Activated CD4-positive, alpha-beta T cell treated with anti-CD3 and anti-CD28 coated beads for 36 hours (primary cell): ENCODE measurements at regions not wholly inside any gene's neighbourhood (a gene's known extent, or its start where the extent isn't known, plus 50 kb on each side); places are given as distances from the start of the nearest gene placed in this dataset.

Experiments
- ATAC-seq: fragments of 200-7000 bp; cut with Tn5 transposase; one replicate; pipeline ENCODE4 v1.10.0; 2021; ENCODE audit warnings: mild to moderate bottlenecking, moderate library complexity
- CTCF ChIA-PET: fragments of 350-600 bp; sonication (Branson Sonifier 250); formaldehyde crosslinking; loops from one replicate; lab custom pipeline; 2021; ENCODE audit warnings: antibody characterized with exemption; lab: Charles Lee
- POLR2A ChIA-PET: fragments of 350-600 bp; sonication (Branson Sonifier 250); formaldehyde crosslinking; loops from one replicate; lab custom pipeline; 2021; ENCODE audit warnings: antibody characterized with exemption, inconsistent platforms; lab: Charles Lee
- DNase-seq: peaks from one replicate; pipeline ENCODE4 v3.0.0-alpha.2; 2020
- H3K27ac Mint-ChIP-seq: one replicate; pipeline ENCODE4 v1.8.0; 2021; ENCODE audit warnings: mixed read lengths
- H3K27me3 Mint-ChIP-seq: one replicate; pipeline ENCODE4 v1.8.0; 2021; ENCODE audit warnings: mixed read lengths
- H3K36me3 Mint-ChIP-seq: one replicate; pipeline ENCODE4 v1.8.0; 2021; ENCODE audit warnings: low read depth, mixed read lengths
- H3K4me1 Mint-ChIP-seq: one replicate; pipeline ENCODE4 v1.8.0; 2021; ENCODE audit warnings: mixed read lengths
- H3K4me3 Mint-ChIP-seq: one replicate; pipeline ENCODE4 v1.8.0; 2021; ENCODE audit warnings: mild to moderate bottlenecking, moderate library complexity, mixed read lengths
- H3K9me3 Mint-ChIP-seq: one replicate; pipeline ENCODE4 v1.8.0; 2021; ENCODE audit warnings: low read depth, mixed read lengths
- intact Hi-C, 2 experiments: fragments of 100-400 bp; cut with DNase I in 1 of 2; cut with micrococcal nuclease in 1 of 2; formaldehyde crosslinking; loops; one replicate each; pipeline versions ENCODE4 v1.14.2 to v1.15.1; 2022 to 2024; cut with DNase I, micrococcal nuclease

DNA sequence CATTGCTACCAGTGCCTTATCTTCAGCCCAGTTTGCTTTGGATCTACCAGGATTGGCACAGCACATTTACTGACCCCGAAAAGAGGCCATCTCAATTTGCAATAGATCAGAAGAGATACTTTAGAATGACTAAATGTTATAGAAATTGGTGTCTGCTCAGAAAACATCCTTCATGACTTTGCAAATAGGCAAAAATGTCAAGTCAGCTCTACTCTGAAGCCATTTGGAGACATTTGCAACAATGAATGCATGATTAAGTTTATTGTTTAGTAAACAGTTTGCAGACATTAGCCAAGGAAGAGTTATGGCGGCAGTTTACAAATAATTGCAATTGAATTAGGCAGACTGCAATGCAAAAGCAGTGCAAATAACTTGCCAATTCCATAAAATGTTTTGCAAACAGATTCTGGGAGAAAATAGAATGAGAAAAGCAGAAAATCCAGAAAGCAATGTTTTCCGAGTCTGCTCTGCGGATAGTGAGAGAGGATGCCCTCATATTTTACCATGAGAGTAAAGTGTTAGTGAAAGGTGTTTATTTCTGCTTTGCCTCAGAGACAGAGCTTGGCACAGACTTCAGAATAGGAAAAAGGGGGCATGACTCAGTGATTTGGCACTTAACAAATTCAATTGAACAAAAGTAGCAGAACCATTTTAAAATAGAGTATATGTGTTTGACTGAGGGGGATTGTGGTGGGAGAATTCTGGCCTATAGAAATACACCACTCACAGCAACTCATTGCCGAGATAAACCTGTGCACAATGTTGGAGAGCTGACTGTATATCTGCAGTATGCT, 334.9 kb upstream of the NR2F2 start:
- ATAC-seq (no peak), DNase-seq (no peak)
- Mint-ChIP-seq H3K27ac (no peak overlapping the region), H3K36me3 (no peaks in the 10 kb centered on the region), H3K27me3 (peaks cover 22% of the 10 kb centered on the region), H3K4me1 (peaks cover 12% of the 10 kb centered on the region), H3K4me3 (no peak overlapping the region), H3K9me3 (peaks cover 2% of the 10 kb centered on the region)
- CTCF ChIA-PET, result no interaction called here
- intact Hi-C loops, result no loop called here
- POLR2A ChIA-PET, result no interaction called here

DNA sequence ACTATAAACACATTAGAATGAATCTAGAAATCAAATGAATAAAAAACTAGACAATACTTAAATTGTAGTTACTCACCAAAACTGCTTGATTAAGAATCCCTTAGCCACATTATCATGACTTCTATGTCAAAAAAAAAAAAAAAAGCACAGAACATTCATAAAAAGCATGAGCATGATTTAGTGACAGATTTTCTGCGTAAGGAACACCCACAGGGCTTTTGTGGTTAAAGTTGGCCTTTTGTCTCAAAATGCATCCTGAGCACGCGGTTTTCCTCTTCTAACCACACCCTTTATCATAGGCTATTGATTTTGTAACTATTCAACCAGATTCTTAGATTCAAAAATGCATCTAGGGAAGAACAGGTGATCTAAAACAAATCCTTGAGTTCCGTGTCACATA, 334.0 kb upstream of the NR2F2 start:
- H3K9me3 Mint-ChIP-seq, result peaks cover 2% of the 10 kb centered on the region
- POLR2A ChIA-PET, result no interaction called here
- H3K4me3 Mint-ChIP-seq, result no peak overlapping the region
- intact Hi-C loops, result no loop called here
- CTCF ChIA-PET, result no interaction called here
- H3K4me1 Mint-ChIP-seq, result peaks cover 12% of the 10 kb centered on the region
- no peaks in the 10 kb centered on the region for H3K36me3 Mint-ChIP-seq
- no peak for ATAC-seq
- H3K27ac Mint-ChIP-seq, result no peak overlapping the region
- H3K27me3 Mint-ChIP-seq, result peaks cover 20% of the 10 kb centered on the region
- peak; percentile 17 for DNase-seq

DNA sequence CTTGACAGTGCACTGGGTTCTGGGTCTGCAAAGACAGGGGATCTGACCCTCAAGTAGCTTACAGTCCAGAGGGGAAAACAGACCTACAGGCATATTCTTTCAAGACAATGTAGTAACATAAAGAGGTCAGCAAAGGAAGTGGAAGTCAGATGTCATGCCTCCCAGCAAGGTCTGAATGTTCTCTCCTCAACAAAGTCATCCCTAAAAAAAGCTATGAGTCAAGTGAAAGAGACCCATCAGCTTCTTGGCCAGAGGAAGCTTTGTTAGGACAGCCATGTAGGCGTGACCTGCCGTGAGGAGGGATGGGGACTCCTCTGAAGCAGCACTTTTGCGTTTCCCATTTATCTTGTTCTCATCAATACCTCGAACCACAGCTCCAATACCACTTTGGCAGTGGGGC, 331.6 kb upstream of the NR2F2 start:
- intact Hi-C loops, result no loop called here
- Mint-ChIP-seq H3K4me1 (peaks cover 12% of the 10 kb centered on the region), H3K9me3 (peaks cover 2% of the 10 kb centered on the region), H3K27ac (no peak overlapping the region), H3K36me3 (no peaks in the 10 kb centered on the region), H3K27me3 (peaks cover 18% of the 10 kb centered on the region), H3K4me3 (no peak overlapping the region)
- ATAC-seq (no peak), DNase-seq (no peak)
- ChIA-PET CTCF (no interaction called here), POLR2A (no interaction called here)

DNA sequence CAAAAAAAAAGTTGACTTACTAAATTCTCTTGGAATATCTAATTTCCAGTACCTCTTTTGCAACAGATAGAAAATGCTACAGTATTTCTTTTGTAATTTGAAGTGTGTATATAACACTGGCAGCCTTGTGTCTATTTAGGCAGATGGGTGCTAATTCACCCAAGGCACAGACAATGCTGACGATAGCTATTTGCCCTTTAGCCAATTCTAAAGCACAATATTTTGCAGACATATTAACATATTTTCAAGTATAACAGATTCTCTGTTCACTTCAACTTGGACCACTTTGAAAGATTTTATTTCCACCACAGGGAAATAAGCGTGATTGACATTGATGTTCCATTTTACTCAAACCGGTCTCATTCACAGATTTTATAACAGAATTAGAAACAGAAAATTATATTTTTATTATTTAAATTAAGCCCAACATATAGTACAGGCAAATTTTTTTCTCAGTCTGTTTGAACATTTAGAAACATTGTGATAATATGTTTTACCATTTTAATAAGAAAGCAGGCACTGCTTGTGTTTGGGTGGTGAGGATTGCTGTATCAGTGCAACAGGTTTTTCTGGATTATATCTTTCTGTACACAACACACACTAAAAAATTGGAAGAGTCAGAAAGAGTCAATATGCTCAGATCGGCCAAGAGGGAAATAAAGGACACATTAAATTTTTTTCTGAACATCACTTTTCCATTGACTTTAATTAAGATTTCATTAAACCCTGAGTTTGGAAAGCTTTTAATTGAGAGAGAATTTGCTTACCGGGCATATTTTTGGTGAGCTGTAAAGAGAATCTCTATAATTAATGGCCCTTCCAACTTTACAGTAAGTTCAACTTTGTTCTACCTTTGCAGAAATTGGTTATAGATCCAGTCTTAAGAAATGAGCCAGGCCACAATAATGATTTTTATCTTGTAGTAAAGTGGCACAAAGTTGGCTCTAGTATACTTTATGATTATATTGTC, 327.3 kb upstream of the NR2F2 start:
- no peaks in the 10 kb centered on the region for H3K4me1 Mint-ChIP-seq
- peaks cover 2% of the 10 kb centered on the region for H3K9me3 Mint-ChIP-seq
- no peak for DNase-seq
- intact Hi-C loops, result no loop called here
- POLR2A ChIA-PET, result interaction anchor here (0.6 kb wide), 1 partner anchor 450 kb away, joined by 3 read pairs; no protein-coding TSS in a partner anchor
- H3K36me3 Mint-ChIP-seq, result no peaks in the 10 kb centered on the region
- CTCF ChIA-PET, result no interaction called here
- peaks cover 14% of the 10 kb centered on the region for H3K27me3 Mint-ChIP-seq
- H3K4me3 Mint-ChIP-seq, result no peak overlapping the region
- ATAC-seq, result no peak
- no peak overlapping the region for H3K27ac Mint-ChIP-seq

GRCh38 chr15:96005906-96006305, 324.6 kb upstream of the NR2F2 start:
- Mint-ChIP-seq H3K27ac (no peak overlapping the region), H3K4me3 (no peak overlapping the region), H3K9me3 (no peaks in the 10 kb centered on the region), H3K4me1 (no peaks in the 10 kb centered on the region), H3K27me3 (peaks cover 11% of the 10 kb centered on the region), H3K36me3 (no peaks in the 10 kb centered on the region)
- intact Hi-C loops, result no loop called here
- no peak for DNase-seq
- ChIA-PET CTCF (no interaction called here), POLR2A (no interaction called here)
- no peak for ATAC-seq

GRCh38 chr15:96011136-96011535, 319.4 kb upstream of the NR2F2 start:
- ChIA-PET POLR2A (no interaction called here), CTCF (no interaction called here)

GRCh38 chr15:96014939-96015338, 315.6 kb upstream of the NR2F2 start:
- DNase-seq (no peak), ATAC-seq (no peak)
- POLR2A ChIA-PET, result no interaction called here
- intact Hi-C loops, result no loop called here
- Mint-ChIP-seq H3K27me3 (peaks cover 12% of the 10 kb centered on the region), H3K36me3 (no peaks in the 10 kb centered on the region), H3K4me1 (no peaks in the 10 kb centered on the region), H3K9me3 (no peaks in the 10 kb centered on the region), H3K27ac (no peak overlapping the region), H3K4me3 (no peak overlapping the region)
- CTCF ChIA-PET, result no interaction called here

More at GRCh38 chr15:96011136-96011535, 319.4 kb upstream of the NR2F2 start:
- DNase-seq (no peak), ATAC-seq (no peak)
- no peaks in the 10 kb centered on the region for H3K9me3 Mint-ChIP-seq
- intact Hi-C loops, result no loop called here
- no peak overlapping the region for H3K27ac Mint-ChIP-seq
- no peak overlapping the region for H3K4me3 Mint-ChIP-seq
- no peaks in the 10 kb centered on the region for H3K4me1 Mint-ChIP-seq
- no peaks in the 10 kb centered on the region for H3K36me3 Mint-ChIP-seq
- peaks cover 20% of the 10 kb centered on the region for H3K27me3 Mint-ChIP-seq

GRCh38 chr15:96019114-96019513, 311.4 kb upstream of the NR2F2 start:
- Mint-ChIP-seq H3K36me3 (no peaks in the 10 kb centered on the region), H3K27ac (no peak overlapping the region), H3K9me3 (no peaks in the 10 kb centered on the region), H3K4me3 (no peak overlapping the region), H3K27me3 (peaks cover 8% of the 10 kb centered on the region), H3K4me1 (no peaks in the 10 kb centered on the region)
- ChIA-PET POLR2A (no interaction called here), CTCF (no interaction called here)
- intact Hi-C loops, result no loop called here
- DNase-seq, result no peak
- no peak for ATAC-seq

DNA sequence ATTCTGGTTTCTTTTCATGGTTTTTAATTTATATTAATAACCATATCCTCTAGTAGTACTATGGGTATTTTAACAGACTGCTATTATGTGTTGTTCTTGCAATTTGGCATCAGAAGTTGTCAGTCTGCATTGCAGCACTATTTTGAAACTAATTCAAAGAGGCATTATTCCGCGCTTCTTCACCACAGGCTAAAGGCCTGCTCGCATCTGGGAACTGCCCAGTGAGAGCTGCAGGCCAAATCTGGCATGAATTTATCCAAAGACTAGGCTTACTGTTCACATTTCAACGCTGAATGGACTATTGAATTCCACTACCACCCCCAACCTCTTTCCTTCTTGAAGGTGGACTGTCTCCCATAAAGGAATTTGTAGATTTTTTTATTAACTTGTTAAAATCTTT, 310.4 kb upstream of the NR2F2 start:
- Mint-ChIP-seq H3K36me3 (no peaks in the 10 kb centered on the region), H3K9me3 (no peaks in the 10 kb centered on the region), H3K27me3 (peaks cover 9% of the 10 kb centered on the region), H3K4me1 (no peaks in the 10 kb centered on the region), H3K4me3 (no peak overlapping the region), H3K27ac (no peak overlapping the region)
- intact Hi-C loops, result no loop called here
- CTCF ChIA-PET, result no interaction called here
- POLR2A ChIA-PET, result no interaction called here
- DNase-seq, result no peak
- ATAC-seq, result no peak

DNA sequence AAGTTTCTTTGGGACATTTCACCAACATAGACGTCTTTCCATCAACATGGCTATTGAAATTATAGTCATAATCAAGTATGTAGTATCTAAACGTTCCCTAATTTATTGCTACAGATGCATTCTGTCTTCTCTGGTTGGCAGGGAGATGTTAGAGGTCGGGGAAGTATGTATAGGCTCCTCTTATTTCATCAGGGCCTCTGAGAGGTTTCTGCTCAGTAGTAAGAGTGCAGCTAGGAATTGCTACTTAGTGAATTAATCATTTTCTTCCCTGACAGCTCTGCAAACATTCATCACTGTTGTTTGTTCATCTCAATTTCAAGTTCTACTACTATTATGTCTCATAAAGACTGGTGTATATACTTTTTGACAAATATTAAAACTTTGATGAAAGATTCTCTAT, 309.7 kb upstream of the NR2F2 start:
- Mint-ChIP-seq H3K9me3 (no peaks in the 10 kb centered on the region), H3K4me3 (no peak overlapping the region), H3K27ac (no peak overlapping the region), H3K27me3 (peaks cover 8% of the 10 kb centered on the region), H3K4me1 (no peaks in the 10 kb centered on the region), H3K36me3 (no peaks in the 10 kb centered on the region)
- ChIA-PET CTCF (interaction anchor here (1.0 kb wide), 1 partner anchor 11 kb away, joined by 3 read pairs; no protein-coding TSS in a partner anchor), POLR2A (no interaction called here)
- intact Hi-C loops, result no loop called here
- no peak for ATAC-seq
- no peak for DNase-seq

GRCh38 chr15:96023081-96023480, 307.4 kb upstream of the NR2F2 start:
- DNase-seq (no peak), ATAC-seq (no peak)
- peaks cover 7% of the 10 kb centered on the region for H3K27me3 Mint-ChIP-seq
- H3K4me1 Mint-ChIP-seq, result no peaks in the 10 kb centered on the region
- no peak overlapping the region for H3K27ac Mint-ChIP-seq
- ChIA-PET CTCF (no interaction called here), POLR2A (no interaction called here)
- intact Hi-C loops, result no loop called here
- H3K36me3 Mint-ChIP-seq, result no peaks in the 10 kb centered on the region
- no peaks in the 10 kb centered on the region for H3K9me3 Mint-ChIP-seq
- no peak overlapping the region for H3K4me3 Mint-ChIP-seq

GRCh38 chr15:96027501-96027900, 303.0 kb upstream of the NR2F2 start:
- DNase-seq (no peak), ATAC-seq (no peak)
- intact Hi-C loops, result no loop called here
- POLR2A ChIA-PET, result no interaction called here
- no peaks in the 10 kb centered on the region for H3K4me1 Mint-ChIP-seq
- no peak overlapping the region for H3K4me3 Mint-ChIP-seq
- H3K27ac Mint-ChIP-seq, result no peak overlapping the region
- H3K9me3 Mint-ChIP-seq, result no peaks in the 10 kb centered on the region
- H3K27me3 Mint-ChIP-seq, result peaks cover 14% of the 10 kb centered on the region
- H3K36me3 Mint-ChIP-seq, result no peaks in the 10 kb centered on the region
- CTCF ChIA-PET, result no interaction called here
